Psoas muscle (tissue), 7 donors: ENCODE measurements at regions not wholly inside any gene's neighbourhood (a gene's known extent, or its start where the extent isn't known, plus 50 kb on each side); places are given as distances from the start of the nearest gene placed in this dataset.

Source experiments
- ATAC-seq, 4 donors: fragments of 200-7000 bp; cut with Tn5 transposase; one replicate each; pipeline ENCODE4 v1.9.1; 2020; ENCODE audit warnings: moderate library complexity in 3 of 4, mild to moderate bottlenecking in 2 of 4
- DNase-seq, 2 donors: peaks; one replicate each; pipeline ENCODE4 v3.0.0-alpha.2; 2020
- H3K27ac ChIP-seq: fragments of 200-600 bp; one replicate; pipeline ENCODE4 v1.8.0; 2022
- H3K27me3 ChIP-seq, 3 donors: fragments of 200-600 bp in 1 of 3; one replicate each; pipeline versions ENCODE4 v1.6.1 to v1.8.0; 2013 to 2022; ENCODE audit warnings: low read length in 2 of 3, mild to moderate bottlenecking in 2 of 3, moderate library complexity in 1 of 3; ENCODE audit not compliant: insufficient read depth in 3 of 3
- H3K36me3 ChIP-seq, 2 donors: fragments of 200-600 bp in 1 of 2; one replicate each; pipeline versions ENCODE4 v1.6.1 to v1.8.0; 2013 to 2022; ENCODE audit warnings: low read depth in 1 of 2, mild to moderate bottlenecking in 1 of 2, moderate library complexity in 1 of 2; ENCODE audit not compliant: insufficient read depth in 1 of 2
- H3K4me1 ChIP-seq: fragments of 200-600 bp; one replicate; pipeline ENCODE4 v1.8.0; 2022
- H3K4me3 ChIP-seq: fragments of 200-600 bp; one replicate; pipeline ENCODE4 v1.8.0; 2022; ENCODE audit warnings: mild to moderate bottlenecking
- H3K9me3 ChIP-seq: fragments of 200-600 bp; one replicate; pipeline ENCODE4 v1.8.0; 2022
- WGBS, 3 donors: extraction: QIAGEN DNeasy Blood & Tissue Kit; methylation state at CpG; one replicate each; pipeline versions ENCODE4 v1.1.6 to v1.1.7; 2013; 5-methylcytosine and 5-hydroxymethylcytosine counted together
- intact Hi-C, 2 donors: fragments of 100-400 bp; cut with DNase I; formaldehyde crosslinking; loops; one replicate each; pipeline versions ENCODE4 v1.11.0 to v1.14.2; 2022
- TF ChIP-seq, protein P1 (sequence below): fragments of 200-600 bp; IDR thresholded peaks from one replicate; pipeline ENCODE4 v1.8.0; 2022; ENCODE audit warnings: antibody characterized with exemption
- donor health status: healthy with polysubstance abuse.
- donor health status: DM: no; HTN: no; CAD: no; lungs with moderate emphysema.
- donor health status: Bipolar disorder and iron deficiency.
- donor health status: healthy.
- donor health status: DM: yes; HTN: yes; CAD: no.
- donor health status: DM: no; HTN: no; CAD: no.
- donor health status: DM: yes; HTN: yes; CAD: no.

DNA sequence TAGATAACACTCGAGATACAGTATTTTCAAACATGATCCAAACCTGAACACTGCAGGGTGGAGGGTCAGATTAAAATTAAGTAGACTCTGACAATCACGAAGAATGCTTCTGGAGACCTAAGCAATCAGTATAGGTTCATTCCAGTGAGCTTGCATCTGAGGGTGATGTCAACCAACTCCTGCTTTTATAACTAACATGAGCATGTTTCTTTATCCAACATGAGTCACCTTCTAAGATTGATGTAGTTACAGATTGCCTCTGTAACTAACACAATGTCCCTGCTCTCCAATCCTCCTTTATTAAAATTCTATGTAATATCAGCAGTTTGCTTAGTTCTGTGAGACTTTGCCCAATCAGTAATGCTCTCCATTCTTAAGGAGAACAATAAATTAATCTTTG, 225.7 kb downstream of the ARL6IP6 start:
- Histone ChIP-seq H3K4me1 (no peaks in the 10 kb centered on the region), H3K4me3 (no peak overlapping the region), H3K9me3 (no peaks in the 10 kb centered on the region), H3K27ac (no peak overlapping the region), H3K27me3 (no peaks in the 10 kb centered on the region), H3K36me3 (no peaks in the 10 kb centered on the region)
- no peak for ATAC-seq
- intact Hi-C loops: no loop called here
- WGBS, 3 donors: 62 to 69% (median 65%) methylated on average over 2 of the region's 2 CpGs
- no peak for DNase-seq
- TF ChIP-seq, protein P1, sequence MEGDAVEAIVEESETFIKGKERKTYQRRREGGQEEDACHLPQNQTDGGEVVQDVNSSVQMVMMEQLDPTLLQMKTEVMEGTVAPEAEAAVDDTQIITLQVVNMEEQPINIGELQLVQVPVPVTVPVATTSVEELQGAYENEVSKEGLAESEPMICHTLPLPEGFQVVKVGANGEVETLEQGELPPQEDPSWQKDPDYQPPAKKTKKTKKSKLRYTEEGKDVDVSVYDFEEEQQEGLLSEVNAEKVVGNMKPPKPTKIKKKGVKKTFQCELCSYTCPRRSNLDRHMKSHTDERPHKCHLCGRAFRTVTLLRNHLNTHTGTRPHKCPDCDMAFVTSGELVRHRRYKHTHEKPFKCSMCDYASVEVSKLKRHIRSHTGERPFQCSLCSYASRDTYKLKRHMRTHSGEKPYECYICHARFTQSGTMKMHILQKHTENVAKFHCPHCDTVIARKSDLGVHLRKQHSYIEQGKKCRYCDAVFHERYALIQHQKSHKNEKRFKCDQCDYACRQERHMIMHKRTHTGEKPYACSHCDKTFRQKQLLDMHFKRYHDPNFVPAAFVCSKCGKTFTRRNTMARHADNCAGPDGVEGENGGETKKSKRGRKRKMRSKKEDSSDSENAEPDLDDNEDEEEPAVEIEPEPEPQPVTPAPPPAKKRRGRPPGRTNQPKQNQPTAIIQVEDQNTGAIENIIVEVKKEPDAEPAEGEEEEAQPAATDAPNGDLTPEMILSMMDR: no peak

DNA sequence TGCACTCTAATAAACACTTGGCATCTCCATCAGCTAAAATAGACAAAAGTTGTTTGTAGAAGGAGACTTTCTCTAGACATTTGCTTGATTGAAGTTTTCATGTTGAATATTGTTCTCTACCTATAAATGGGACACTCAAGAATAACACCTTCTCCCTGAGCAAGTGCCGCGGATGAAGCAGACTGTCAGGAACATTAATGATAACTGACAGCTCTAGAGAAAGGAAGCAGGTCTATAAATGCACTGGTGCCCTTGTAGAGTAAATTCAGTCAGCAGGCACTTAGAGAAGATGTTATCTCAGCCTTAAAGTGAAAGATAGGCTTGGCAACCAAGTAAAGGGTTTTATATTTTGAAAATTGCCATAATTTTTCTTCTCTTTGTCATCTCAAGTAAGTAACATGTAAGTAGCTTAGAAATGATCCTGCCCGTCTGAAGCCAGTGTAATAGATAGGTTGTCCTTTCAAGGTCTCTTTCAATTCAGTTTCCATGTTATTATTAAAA, 224.6 kb downstream of the ARL6IP6 start:
- Histone ChIP-seq H3K4me3 (no peak overlapping the region), H3K4me1 (no peaks in the 10 kb centered on the region), H3K36me3 (no peaks in the 10 kb centered on the region), H3K27me3 (no peaks in the 10 kb centered on the region), H3K27ac (no peak overlapping the region), H3K9me3 (no peaks in the 10 kb centered on the region)
- no peak for DNase-seq
- WGBS, 3 donors: 76 to 89% (median 88%) methylated on average over 1 to 3 of the region's 3 CpGs
- intact Hi-C loops: no loop called here
- ATAC-seq: no peak
- TF ChIP-seq, protein P1: no peak

DNA sequence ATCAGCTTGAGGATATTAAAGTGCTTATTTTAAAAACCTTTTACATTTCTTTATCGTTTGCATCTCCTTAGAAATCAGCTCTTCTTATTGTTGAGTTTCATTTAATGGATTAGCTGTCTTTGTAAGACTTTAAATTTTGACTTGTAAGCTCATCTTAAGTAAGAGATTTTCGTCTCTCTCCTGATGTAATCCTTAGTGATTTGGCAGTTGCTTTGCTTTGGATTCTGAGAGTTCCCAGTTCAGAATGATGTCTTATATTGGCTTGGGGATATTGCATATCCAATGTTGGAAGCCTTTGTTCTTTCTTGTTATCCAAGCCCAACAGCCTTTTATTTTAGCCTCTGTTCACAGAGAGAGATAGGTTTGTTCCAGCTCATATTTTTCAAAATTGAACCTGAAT, 212.1 kb downstream of the ARL6IP6 start:
- TF ChIP-seq, protein P1: no peak
- no peaks in the 10 kb centered on the region for H3K36me3 ChIP-seq
- 65 to 71% (median 69%) methylated on average over 2 of the region's 2 CpGs for WGBS, 3 donors
- no peak for DNase-seq
- no peaks in the 10 kb centered on the region for H3K9me3 ChIP-seq
- no peaks in the 10 kb centered on the region for H3K4me1 ChIP-seq
- intact Hi-C loops: no loop called here
- H3K4me3 ChIP-seq: no peak overlapping the region
- no peak overlapping the region for H3K27ac ChIP-seq
- no peaks in the 10 kb centered on the region for H3K27me3 ChIP-seq
- no peak for ATAC-seq

DNA sequence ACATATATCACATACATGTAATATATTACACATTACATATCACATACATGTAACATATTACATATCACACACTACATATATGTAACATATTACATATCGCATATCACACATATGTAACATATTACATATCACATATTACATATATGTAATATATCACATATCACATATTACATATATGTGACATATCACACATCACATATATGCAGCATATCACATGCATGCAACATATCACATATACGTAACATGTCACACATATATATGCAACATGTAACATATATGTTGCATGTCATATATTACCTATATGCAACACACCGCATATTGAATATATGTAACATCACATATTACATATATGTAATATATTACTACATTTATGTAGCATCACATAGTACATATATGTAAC, 211.2 kb downstream of the ARL6IP6 start:
- TF ChIP-seq, protein P1: no peak
- Histone ChIP-seq H3K27ac (no peak overlapping the region), H3K9me3 (no peaks in the 10 kb centered on the region), H3K4me3 (no peak overlapping the region), H3K4me1 (no peaks in the 10 kb centered on the region), H3K27me3 (no peaks in the 10 kb centered on the region), H3K36me3 (no peaks in the 10 kb centered on the region)
- DNase-seq: no peak
- 95 to 98% (median 96%) methylated on average over 3 of the region's 3 CpGs for WGBS, 3 donors
- ATAC-seq: no peak
- intact Hi-C loops: no loop called here
